ENCODE measurements at regions not wholly inside any gene's neighbourhood (a gene's known extent, or its start where the extent isn't known, plus 50 kb on each side); places are given as distances from the start of the nearest gene placed in this dataset.

DNA sequence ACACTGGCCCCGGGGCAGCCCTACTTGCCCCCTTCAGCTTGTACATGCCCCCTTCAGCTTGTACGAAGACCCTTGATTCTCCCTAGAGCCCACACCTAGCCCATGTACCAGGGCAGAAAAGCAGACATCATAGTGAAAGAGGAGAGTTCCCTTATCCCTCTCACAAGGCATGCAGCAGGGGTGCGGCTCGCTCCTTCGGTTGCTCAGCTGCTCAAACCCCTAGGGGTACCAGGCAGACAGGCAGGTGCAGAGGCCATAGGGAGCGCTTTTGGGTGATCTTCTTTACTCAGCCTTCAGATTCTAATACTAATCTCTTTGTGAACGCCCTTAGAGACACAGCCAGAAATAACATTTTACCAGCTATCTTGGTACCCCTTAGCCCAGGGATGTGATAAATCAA is 286.3 kb downstream of the NPIPA8 start:
- no TSS peak for BruUV-seq (replicated peaks)
- no peak for DNase-seq (ENCODE audit: low spot score)
- ChIA-PET CTCF (ENCODE audit: unreplicated experiment) (no interaction called here), POLR2A (no interaction called here)
- Histone ChIP-seq H3K36me3 (ENCODE audit: insufficient read depth, low read length) (no peaks in the 10 kb centered on the region), H2AFZ (ENCODE audit: low read length) (no peak overlapping the region), H3K4me3 (ENCODE audit: low read depth, low read length, poor library complexity, severe bottlenecking) (no peak overlapping the region), H3K79me2 (ENCODE audit: insufficient read depth, low read depth, low read length) (no peaks in the 10 kb centered on the region), H3K4me2 (ENCODE audit: low read length) (no peak overlapping the region), H3K4me1 (ENCODE audit: insufficient read depth, low read length, poor library complexity, severe bottlenecking) (no peaks in the 10 kb centered on the region), H4K20me1 (ENCODE audit: insufficient read depth, low read length) (no peaks in the 10 kb centered on the region), H3K9me3 (ENCODE audit: low read length) (no peaks in the 10 kb centered on the region), H3K9me2 (ENCODE audit: insufficient read depth, low read length) (no peaks in the 10 kb centered on the region), H3K27ac (ENCODE audit: low read depth, low read length, poor library complexity, severe bottlenecking) (no peak overlapping the region)
- intact Hi-C loops (cut with micrococcal nuclease; ENCODE audit: unreplicated experiment) = no loop called here
- TF ChIP-seq, protein P1, sequence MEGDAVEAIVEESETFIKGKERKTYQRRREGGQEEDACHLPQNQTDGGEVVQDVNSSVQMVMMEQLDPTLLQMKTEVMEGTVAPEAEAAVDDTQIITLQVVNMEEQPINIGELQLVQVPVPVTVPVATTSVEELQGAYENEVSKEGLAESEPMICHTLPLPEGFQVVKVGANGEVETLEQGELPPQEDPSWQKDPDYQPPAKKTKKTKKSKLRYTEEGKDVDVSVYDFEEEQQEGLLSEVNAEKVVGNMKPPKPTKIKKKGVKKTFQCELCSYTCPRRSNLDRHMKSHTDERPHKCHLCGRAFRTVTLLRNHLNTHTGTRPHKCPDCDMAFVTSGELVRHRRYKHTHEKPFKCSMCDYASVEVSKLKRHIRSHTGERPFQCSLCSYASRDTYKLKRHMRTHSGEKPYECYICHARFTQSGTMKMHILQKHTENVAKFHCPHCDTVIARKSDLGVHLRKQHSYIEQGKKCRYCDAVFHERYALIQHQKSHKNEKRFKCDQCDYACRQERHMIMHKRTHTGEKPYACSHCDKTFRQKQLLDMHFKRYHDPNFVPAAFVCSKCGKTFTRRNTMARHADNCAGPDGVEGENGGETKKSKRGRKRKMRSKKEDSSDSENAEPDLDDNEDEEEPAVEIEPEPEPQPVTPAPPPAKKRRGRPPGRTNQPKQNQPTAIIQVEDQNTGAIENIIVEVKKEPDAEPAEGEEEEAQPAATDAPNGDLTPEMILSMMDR (conservative IDR thresholded peaks at IDR 0.05; ENCODE audit: low read length) = no peak
- no peak for TF ChIP-seq EZH2phosphoT487 (IDR thresholded peaks at IDR 0.05; ENCODE audit: borderline replicate concordance, low read depth, low read length)

DNA sequence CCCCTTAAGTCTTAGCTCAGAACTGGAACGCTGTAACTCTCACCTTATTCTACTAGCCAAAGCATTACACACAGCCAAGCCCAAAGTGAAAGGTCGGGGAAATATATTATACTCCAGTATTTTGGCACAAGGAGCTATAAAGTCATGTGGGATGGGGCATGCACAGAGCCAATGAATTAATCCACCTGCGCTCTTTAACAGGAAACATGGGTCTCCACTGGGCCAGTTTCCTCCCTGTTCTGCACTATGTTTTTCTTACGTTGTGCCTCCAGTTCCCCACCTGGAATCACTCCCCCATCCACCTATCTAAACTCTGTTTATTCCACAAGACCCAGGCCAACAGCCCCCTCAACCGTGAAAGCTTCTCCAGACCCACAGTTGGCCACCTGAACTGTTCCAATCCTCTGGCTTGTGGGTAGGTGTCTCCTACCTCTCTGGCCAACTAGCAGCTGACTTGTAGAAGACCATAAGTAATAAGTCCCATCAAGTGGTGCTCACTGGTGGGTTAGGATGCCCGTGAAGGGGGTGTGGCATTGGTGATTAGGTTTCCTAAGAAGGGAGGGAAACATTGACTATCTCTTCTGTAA is 286.9 kb downstream of the NPIPA8 start:
- Histone ChIP-seq H3K79me2 (ENCODE audit: insufficient read depth, low read depth, low read length) (no peaks in the 10 kb centered on the region), H3K4me2 (ENCODE audit: low read length) (no peak overlapping the region), H3K4me1 (ENCODE audit: insufficient read depth, low read length, poor library complexity, severe bottlenecking) (no peaks in the 10 kb centered on the region), H3K4me3 (ENCODE audit: low read depth, low read length, poor library complexity, severe bottlenecking) (no peak overlapping the region), H3K9me2 (ENCODE audit: insufficient read depth, low read length) (no peaks in the 10 kb centered on the region), H3K36me3 (ENCODE audit: insufficient read depth, low read length) (no peaks in the 10 kb centered on the region), H4K20me1 (ENCODE audit: insufficient read depth, low read length) (no peaks in the 10 kb centered on the region), H2AFZ (ENCODE audit: low read length) (no peak overlapping the region), H3K9me3 (ENCODE audit: low read length) (no peaks in the 10 kb centered on the region), H3K27ac (ENCODE audit: low read depth, low read length, poor library complexity, severe bottlenecking) (no peak overlapping the region)
- intact Hi-C loops (cut with micrococcal nuclease; ENCODE audit: unreplicated experiment) = no loop called here
- POLR2A ChIA-PET = no interaction called here
- CTCF ChIA-PET (ENCODE audit: unreplicated experiment) = no interaction called here
- no TSS peak for BruUV-seq (replicated peaks)
- TF ChIP-seq, protein P1 (conservative IDR thresholded peaks at IDR 0.05; ENCODE audit: low read length) = no peak
- TF ChIP-seq EZH2phosphoT487 (IDR thresholded peaks at IDR 0.05; ENCODE audit: borderline replicate concordance, low read depth, low read length) = no peak
- DNase-seq (ENCODE audit: low spot score) = no peak

DNA sequence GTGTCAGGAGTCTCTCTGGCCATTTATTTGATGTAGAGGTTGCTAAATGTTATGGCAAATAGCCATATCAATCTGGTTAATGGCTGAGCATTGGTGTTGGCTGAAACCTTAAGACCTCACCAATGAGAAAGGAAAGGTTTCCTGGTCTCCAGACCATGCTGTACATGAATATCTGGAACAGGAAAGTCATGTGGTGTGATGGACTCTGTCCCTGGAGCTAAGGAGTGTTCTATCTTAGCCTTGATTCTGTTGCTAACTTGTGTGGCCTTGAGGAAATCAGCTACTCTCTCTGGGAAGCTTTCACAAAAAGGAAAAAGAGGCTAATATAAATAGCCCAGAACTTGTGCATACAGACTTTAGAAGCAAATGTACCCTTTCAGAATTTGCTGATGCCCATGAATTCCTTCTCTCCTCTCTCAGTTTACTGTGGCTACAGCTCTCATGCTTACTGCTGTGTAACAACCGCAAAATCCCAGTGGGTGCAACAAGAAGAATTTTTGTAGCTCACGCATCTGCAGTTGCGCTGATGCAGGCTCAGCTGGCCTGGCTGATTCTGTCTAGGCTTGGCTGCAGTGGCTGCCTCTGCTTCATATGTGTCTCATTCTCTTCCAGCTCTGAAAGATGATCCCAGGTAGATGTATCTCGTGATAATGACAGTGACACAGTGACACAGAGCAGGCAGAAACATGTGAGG is 287.5 kb downstream of the NPIPA8 start:
- ChIA-PET CTCF (ENCODE audit: unreplicated experiment) (no interaction called here), POLR2A (no interaction called here)
- Histone ChIP-seq H3K27ac (ENCODE audit: low read depth, low read length, poor library complexity, severe bottlenecking) (no peak overlapping the region), H3K9me3 (ENCODE audit: low read length) (no peaks in the 10 kb centered on the region), H3K36me3 (ENCODE audit: insufficient read depth, low read length) (no peaks in the 10 kb centered on the region), H3K79me2 (ENCODE audit: insufficient read depth, low read depth, low read length) (no peaks in the 10 kb centered on the region), H3K4me2 (ENCODE audit: low read length) (no peak overlapping the region), H2AFZ (ENCODE audit: low read length) (no peak overlapping the region), H3K4me1 (ENCODE audit: insufficient read depth, low read length, poor library complexity, severe bottlenecking) (no peaks in the 10 kb centered on the region), H4K20me1 (ENCODE audit: insufficient read depth, low read length) (no peaks in the 10 kb centered on the region), H3K4me3 (ENCODE audit: low read depth, low read length, poor library complexity, severe bottlenecking) (no peak overlapping the region), H3K9me2 (ENCODE audit: insufficient read depth, low read length) (no peaks in the 10 kb centered on the region)
- TF ChIP-seq, protein P1 (conservative IDR thresholded peaks at IDR 0.05; ENCODE audit: low read length) = no peak
- TF ChIP-seq EZH2phosphoT487 (IDR thresholded peaks at IDR 0.05; ENCODE audit: borderline replicate concordance, low read depth, low read length) = no peak
- no TSS peak for BruUV-seq (replicated peaks)
- DNase-seq (ENCODE audit: low spot score) = no peak
- intact Hi-C loops (cut with micrococcal nuclease; ENCODE audit: unreplicated experiment) = no loop called here
